Suppressor macrophage treated with lipopolysaccharide for 1 hour (primary cell): ENCODE measurements at regions not wholly inside any gene's neighbourhood (a gene's known extent, or its start where the extent isn't known, plus 50 kb on each side); places are given as distances from the start of the nearest gene placed in this dataset.

ENCODE experiments used
- DNase-seq, 3 donors: peaks; one replicate each; pipeline ENCODE4 v3.0.0-alpha.2; 2020 to 2022

GRCh38 chr13:77480066-77480465 lies 55.4 kb upstream of the SCEL start:
- peak in 2 of 3 donors; percentile 11 to 50 for DNase-seq

DNA sequence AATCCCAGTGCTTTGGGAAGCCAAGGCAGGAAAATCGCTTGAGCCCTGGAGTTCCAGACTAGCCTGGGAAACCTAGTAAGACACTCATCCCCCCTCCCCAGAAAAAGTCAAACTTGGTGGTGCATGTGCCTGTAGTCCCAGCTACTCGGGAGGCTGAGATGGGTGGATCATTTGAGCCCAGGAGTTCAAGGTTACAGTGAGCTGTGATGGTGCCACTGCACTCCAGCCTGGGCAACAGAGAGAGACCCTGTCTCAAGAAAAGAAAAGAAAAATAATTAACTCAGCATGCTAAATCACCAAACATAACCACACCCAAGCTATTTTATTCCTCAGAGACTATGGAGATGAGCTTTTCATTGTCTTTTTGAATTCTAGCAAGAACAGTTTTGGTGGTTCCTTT lies 56.2 kb upstream of the SCEL start:
- no peak for DNase-seq

DNA sequence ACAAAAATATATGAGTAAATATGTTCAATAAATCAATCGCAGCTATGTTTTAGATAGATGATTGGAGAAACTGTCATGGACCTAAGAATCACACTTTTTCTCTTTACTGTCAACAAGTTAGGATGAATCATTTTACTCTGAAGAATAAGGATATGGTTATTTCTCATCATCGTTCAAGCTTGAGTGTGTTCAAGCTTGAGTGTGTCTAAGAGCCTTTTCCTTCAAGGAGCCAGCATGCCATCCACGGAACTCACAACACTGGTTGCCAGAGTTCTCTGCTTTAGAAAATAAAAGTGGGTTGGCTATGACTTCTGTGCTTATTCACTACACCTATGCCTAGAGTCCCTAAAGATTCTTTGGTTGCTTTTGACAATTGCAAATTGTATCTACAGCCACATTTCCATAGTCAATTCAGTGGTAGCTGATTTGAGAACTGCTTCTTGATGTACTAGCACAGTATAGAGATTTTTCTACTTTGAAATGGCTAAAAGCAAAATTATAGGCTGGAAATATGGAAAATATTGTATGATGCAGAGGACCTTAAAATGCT lies 58.1 kb upstream of the SCEL start:
- DNase-seq: peak in 2 of 3 donors; percentile 20 to 35

GRCh38 chr13:77476456-77476855 lies 59.0 kb upstream of the SCEL start:
- DNase-seq: no peak

DNA sequence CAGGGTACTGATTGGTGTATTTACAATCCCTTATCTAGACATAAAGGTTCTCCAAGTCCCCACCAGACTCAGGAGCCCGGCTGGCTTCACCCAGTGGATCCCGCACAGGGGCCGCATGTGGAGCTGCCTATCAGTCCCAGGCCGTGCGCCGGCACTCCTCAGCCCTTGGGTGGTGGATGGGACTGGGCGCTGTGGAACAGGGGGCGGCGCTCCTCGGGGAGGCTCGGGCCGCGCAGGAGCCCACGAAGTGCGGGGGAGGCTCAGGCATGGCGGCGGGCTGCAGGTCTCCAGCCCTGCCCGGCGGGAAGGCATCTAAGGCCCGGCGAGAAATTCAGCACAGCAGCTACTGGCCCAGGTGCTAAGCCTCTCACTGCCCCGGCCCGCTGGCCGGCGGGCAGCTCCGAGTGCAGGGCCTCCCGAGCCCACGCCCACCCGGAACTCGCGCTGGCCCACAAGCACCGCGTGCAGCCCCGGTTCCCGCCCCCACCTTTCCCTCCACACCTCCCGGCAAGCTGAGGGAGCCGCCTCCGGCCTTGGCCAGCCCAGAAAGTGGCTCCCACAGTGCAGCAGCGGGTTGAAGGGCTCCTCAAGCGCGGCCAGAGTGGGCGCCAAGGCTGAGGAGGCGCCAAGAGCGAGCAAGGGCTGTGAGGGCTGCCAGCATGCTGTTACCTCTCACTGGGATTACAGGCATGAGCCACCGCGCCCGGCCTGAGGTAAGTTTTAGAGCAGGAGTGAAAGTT lies 60.0 kb upstream of the SCEL start:
- DNase-seq: no peak

- no peak for DNase-seq
These were observed 64.5 kb upstream of the SCEL start for GRCh38 chr13:77470986-77471385.

DNA sequence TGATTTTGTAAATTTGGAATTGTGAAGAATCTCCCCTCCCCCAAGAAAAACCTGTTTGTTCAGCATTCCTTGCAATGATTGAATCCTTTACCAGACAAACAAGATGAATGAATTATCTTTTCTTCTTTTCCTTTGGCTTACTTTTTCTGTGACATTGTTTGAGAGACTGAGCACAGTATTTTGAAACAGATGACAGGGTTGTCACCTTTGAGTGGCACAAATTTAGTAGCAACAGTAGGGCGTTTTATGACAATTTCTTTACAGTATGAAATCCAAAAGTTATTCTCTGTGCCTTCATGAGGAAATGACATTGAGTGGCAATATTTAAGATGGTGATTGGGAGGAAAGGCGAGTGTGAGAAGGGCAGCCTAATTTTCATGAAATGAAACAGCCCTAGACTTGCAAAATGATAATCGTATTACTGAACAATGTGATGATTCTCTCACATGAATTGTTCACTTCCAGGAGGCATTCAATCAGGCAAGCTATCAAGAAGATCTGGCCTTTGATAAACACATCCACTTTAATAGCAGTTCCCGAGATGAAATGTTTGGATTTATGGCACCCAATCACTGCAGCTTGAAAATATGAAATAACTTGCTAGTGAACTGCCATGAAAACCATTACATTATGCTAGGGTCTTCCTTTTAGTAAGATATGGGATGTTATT lies 68.6 kb upstream of the SCEL start:
- DNase-seq: no peak

GRCh38 chr13:77465603-77466195 lies 69.8 kb upstream of the SCEL start:
- DNase-seq: no peak

GRCh38 chr13:77460195-77460594 lies 75.3 kb upstream of the SCEL start:
- peak; percentile 83 to 89 (median 84) for DNase-seq

GRCh38 chr13:77459592-77459991 lies 75.9 kb upstream of the SCEL start:
- DNase-seq: no peak

DNA sequence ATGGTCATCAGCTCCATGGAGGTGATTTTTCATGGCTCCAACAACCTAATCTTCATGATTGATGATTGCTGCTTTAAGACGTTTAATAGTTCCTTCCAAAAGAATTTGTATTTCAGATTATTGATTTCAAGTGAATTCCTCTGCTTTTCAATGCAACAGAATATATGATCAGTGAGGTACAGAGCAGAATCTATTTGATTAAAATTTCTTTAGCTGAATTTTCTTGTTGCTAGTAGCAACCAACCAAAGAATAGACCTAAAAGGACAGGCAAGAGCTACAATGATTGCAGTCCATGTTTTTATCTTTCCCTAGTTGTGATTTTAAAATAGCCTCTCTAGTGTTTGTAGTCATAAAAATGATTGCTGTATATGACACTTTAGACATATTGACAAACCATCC lies 76.8 kb upstream of the SCEL start:
- no peak for DNase-seq

DNA sequence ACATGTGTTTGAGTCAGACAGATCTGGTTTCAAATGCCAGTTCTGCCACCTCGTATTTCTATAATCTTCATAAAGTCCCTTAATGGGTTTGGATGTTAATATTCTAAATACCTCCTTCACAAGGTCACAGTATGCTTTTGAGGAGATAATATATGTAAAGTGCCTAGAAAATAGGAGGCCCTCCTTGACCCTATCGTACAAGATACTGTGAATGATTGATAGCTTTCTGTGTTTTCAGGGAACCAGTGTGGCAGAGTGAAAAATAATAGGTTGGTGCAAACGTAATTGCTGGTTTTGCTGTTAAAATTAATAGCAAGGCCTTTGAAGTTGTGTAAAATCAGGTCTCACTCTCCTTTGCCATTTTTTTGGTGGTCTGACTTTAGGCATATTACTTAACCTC lies 77.5 kb upstream of the SCEL start:
- DNase-seq: no peak

- DNase-seq: peak; percentile 8 to 48 (median 38)
These were observed 79.2 kb upstream of the SCEL start for GRCh38 chr13:77456271-77456670.

GRCh38 chr13:77449265-77449664 lies 86.2 kb upstream of the SCEL start:
- DNase-seq: no peak

GRCh38 chr13:77448689-77449088 lies 86.8 kb upstream of the SCEL start:
- peak; percentile 45 to 59 (median 49) for DNase-seq

GRCh38 chr13:77443511-77443910 lies 92.0 kb upstream of the SCEL start:
- no peak for DNase-seq

DNA sequence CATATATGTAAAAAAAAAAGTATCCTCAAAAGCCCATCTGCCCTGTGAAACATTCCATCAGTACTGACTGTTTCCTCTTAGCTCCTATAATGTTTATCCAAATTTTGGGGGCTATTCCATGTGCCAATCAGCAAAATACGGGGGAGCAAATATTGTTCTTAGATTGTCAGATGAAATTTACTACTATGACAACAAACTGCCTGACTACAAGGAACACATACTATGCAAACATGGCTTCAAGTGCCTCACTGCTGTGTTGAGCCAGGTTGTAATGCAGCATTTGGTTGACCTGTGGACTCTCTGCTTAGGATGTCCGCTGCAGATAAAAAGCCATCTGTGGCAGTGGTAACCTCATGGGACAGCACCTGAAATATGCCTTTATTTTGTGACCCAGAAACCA lies 98.2 kb upstream of the SCEL start:
- DNase-seq: no peak

DNA sequence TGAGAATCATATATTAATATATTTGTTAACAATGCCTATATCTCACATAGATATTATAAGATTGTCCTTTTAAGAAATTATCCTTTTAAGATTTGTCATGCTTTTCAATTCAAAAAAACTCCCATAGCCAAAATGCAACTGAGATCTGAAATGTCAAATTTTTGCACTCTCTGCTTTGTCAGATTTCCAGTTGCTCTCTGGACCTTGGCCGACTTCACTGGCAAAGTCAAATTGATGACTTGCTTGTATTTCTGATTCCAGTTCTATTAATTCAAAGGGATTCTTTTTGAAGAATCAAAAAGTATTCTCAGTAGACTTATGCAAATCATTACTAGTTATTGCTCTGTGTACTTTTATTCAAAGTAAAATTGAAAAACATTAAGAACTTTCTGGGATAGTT lies 101.2 kb upstream of the SCEL start:
- no peak for DNase-seq

- DNase-seq: no peak
These were observed 104.1 kb upstream of the SCEL start for GRCh38 chr13:77431449-77431848.

GRCh38 chr13:77430377-77430951 lies 103.6 kb upstream of the MYCBP2 start:
- no peak for DNase-seq

DNA sequence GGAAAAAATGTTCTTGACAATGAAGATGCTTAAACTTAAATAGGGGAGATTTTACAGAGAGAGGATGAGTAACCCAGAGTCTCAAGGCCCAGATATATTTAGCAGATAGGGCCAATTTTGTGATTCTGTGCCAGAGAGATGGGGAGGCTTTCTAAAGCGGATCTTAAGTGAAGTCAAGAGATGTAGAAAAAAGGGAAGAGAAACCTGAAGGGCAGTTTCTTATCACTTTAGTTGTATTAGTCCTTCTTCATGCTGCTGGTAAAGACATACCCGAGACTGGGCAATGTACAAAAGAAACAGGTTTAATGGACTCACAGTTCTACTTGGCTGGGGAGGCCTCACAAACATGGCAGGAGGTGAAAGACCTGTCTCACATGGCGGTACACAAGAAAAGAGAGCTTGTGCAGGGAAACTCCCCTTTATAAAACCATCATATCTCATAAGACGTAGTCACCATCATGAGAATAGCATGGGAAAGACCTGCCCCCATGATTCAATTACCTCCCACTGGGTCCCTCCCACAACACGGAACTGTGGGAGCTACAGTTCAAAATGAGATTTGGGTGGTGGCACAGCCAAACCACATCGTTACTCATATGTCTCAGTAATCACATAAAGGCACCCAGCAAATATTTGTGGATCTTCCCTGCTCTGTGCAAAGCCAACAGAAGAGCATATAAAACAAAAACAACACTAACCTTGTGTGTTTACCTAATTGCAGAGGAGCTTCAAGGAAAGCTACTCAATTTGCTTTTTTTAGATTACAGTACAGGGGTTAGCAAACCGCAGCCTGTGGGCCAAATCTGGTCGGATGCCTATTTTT lies 102.6 kb upstream of the MYCBP2 start:
- DNase-seq: peak; percentile 40 to 55 (median 46)

DNA sequence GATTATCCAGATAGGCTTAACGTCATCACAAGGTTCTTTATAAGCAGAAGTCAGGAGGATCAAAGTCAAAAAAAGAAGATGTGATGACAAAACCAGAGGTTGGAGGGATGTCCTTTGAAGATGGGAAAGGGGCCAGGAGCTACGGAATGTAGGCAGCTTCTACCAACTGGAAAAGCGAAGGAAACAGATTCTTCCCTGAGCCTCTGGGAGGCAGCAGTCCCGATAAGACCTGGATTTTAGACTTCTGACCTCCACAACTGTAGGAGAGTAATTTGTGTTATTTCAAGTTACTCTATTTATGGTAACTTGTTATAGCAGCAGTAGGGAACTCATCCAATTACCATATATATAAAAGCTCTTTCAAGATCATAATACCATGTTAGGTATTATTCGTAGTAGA lies 98.8 kb upstream of the MYCBP2 start:
- no peak for DNase-seq

- no peak for DNase-seq
These were observed 96.4 kb upstream of the MYCBP2 start for GRCh38 chr13:77423296-77423695.
